WTC11 (cell line): ENCODE measurements at regions not wholly inside any gene's neighbourhood (a gene's known extent, or its start where the extent isn't known, plus 50 kb on each side); places are given as distances from the start of the nearest gene placed in this dataset.

ENCODE experiments used
- ATAC-seq: fragments of 200-7000 bp; cut with Tn5 transposase; 2 replicates; pipeline ENCODE4 v1.10.0; 2021; ENCODE audit warnings: mild to moderate bottlenecking, moderate library complexity
- CTCF ChIA-PET: fragments of 300-600 bp; sonication (Branson Sonifier 250); formaldehyde crosslinking; loops from one replicate; lab custom pipeline; 2021; ENCODE audit warnings: antibody characterized with exemption; lab: Charles Lee
- POLR2A ChIA-PET: fragments of 350-600 bp; sonication (Branson Sonifier 250); formaldehyde crosslinking; loops from one replicate; lab custom pipeline; 2021; ENCODE audit warnings: antibody characterized with exemption; lab: Charles Lee
- DNase-seq: peaks from one replicate; pipeline ENCODE4 v3.0.0; 2021; ENCODE audit warnings: low spot score
- H3K27ac Mint-ChIP-seq: 2 replicates; pipeline ENCODE4 v1.8.0; 2021; ENCODE audit warnings: mixed read lengths
- H3K27me3 Mint-ChIP-seq: 2 replicates; pipeline ENCODE4 v1.8.0; 2021; ENCODE audit warnings: low read depth, mild to moderate bottlenecking, moderate library complexity, mixed read lengths
- H3K36me3 Mint-ChIP-seq: 2 replicates; pipeline ENCODE4 v1.8.0; 2021; ENCODE audit warnings: mixed read lengths
- H3K4me1 Mint-ChIP-seq: 2 replicates; pipeline ENCODE4 v1.8.0; 2022; ENCODE audit warnings: mixed read lengths
- H3K4me3 Mint-ChIP-seq: 2 replicates; pipeline ENCODE4 v1.8.0; 2021; ENCODE audit warnings: mild to moderate bottlenecking, moderate library complexity, mixed read lengths
- H3K9me3 Mint-ChIP-seq: 2 replicates; pipeline ENCODE4 v1.8.0; 2021; ENCODE audit warnings: mixed read lengths
- ATF1 ChIP-seq: sonication (generic); formaldehyde crosslinking; IDR thresholded peaks from 2 replicates; pipeline ENCODE4 v1.8.1; 2023; ENCODE audit warnings: mild to moderate bottlenecking, moderate library complexity, missing genetic modification reagents
- E2F4 ChIP-seq: sonication (generic); formaldehyde crosslinking; IDR thresholded peaks from 2 replicates; pipeline ENCODE4 v1.8.1; 2022; ENCODE audit warnings: low read depth, mild to moderate bottlenecking, moderate library complexity, missing genetic modification reagents, borderline replicate concordance
- ESRRA ChIP-seq: sonication (generic); formaldehyde crosslinking; IDR thresholded peaks from 2 replicates; pipeline ENCODE4 v1.8.1; 2022; ENCODE audit warnings: mild to moderate bottlenecking, missing genetic modification reagents, borderline replicate concordance
- FOXP1 ChIP-seq: sonication (generic); formaldehyde crosslinking; IDR thresholded peaks from 2 replicates; pipeline ENCODE4 v1.8.0; 2022; ENCODE audit warnings: missing genetic modification reagents, mild to moderate bottlenecking, moderate library complexity, borderline replicate concordance
- FOXP4 ChIP-seq: sonication (generic); formaldehyde crosslinking; IDR thresholded peaks from 2 replicates; pipeline ENCODE4 v1.8.0; 2022; ENCODE audit warnings: mild to moderate bottlenecking, missing genetic modification reagents
- HMGXB4 ChIP-seq: sonication (generic); formaldehyde crosslinking; IDR thresholded peaks from 2 replicates; pipeline ENCODE4 v1.8.1; 2023; ENCODE audit warnings: mild to moderate bottlenecking, moderate library complexity, missing genetic modification reagents
- MAX ChIP-seq: sonication (generic); formaldehyde crosslinking; IDR thresholded peaks from 2 replicates; pipeline ENCODE4 v1.8.0; 2022; ENCODE audit warnings: mild to moderate bottlenecking, missing genetic modification reagents
- SMAD4 ChIP-seq: sonication (generic); formaldehyde crosslinking; IDR thresholded peaks from 2 replicates; pipeline ENCODE4 v1.8.0; 2022; ENCODE audit warnings: mild to moderate bottlenecking, missing genetic modification reagents
- SOX15 ChIP-seq: fragments of 250-450 bp; sonication (Bioruptor Pico); IDR thresholded peaks from 2 replicates; pipeline ENCODE4 v1.9.0; 2021; ENCODE audit warnings: mild to moderate bottlenecking
- TP53 ChIP-seq: sonication (generic); formaldehyde crosslinking; IDR thresholded peaks from 2 replicates; pipeline ENCODE4 v1.8.1; 2023; ENCODE audit warnings: mild to moderate bottlenecking, missing genetic modification reagents
- ZNF219 ChIP-seq: sonication (generic); formaldehyde crosslinking; IDR thresholded peaks from 2 replicates; pipeline ENCODE4 v1.8.0; 2023; ENCODE audit warnings: missing genetic modification reagents, mild to moderate bottlenecking, borderline replicate concordance
- ZNF532 ChIP-seq: fragments of 250-450 bp; sonication (Bioruptor Pico); IDR thresholded peaks from 2 replicates; pipeline ENCODE4 v1.9.0; 2021; ENCODE audit warnings: mild to moderate bottlenecking, borderline replicate concordance

GRCh38 chr1:2885001-2885400, 83.5 kb upstream of the TTC34 start:
- no peak for TF ChIP-seq TP53 (CRISPR knock-in tag)
- Mint-ChIP-seq H3K4me1 (no peaks in the 10 kb centered on the region), H3K36me3 (peaks cover 15% of the 10 kb centered on the region), H3K27me3 (no peaks in the 10 kb centered on the region; the same call in 1 of the 2 replicates), H3K27ac (no peak overlapping the region), H3K9me3 (no peaks in the 10 kb centered on the region), H3K4me3 (no peak overlapping the region)
- DNase-seq = no peak
- POLR2A ChIA-PET = no interaction called here
- no peak for ATAC-seq
- CTCF ChIA-PET = no interaction called here

- no peaks in the 10 kb centered on the region for H3K9me3 Mint-ChIP-seq
- TF ChIP-seq MAX (CRISPR knock-in tag) (no peak), E2F4 (no peak), ZNF219 (CRISPR knock-in tag) (no peak), ATF1 (CRISPR knock-in tag) (no peak), HMGXB4 (CRISPR knock-in tag) (no peak), ZNF532 (CRISPR knock-in tag) (no peak), SOX15 (CRISPR knock-in tag) (no peak), SMAD4 (CRISPR knock-in tag) (no peak), FOXP1 (CRISPR knock-in tag) (no peak), ESRRA (CRISPR knock-in tag) (no peak)
- TF ChIP-seq, all 79 proteins: peak for 0
- CTCF ChIA-PET = no interaction called here
- peaks cover 10% of the 10 kb centered on the region; the same call in 1 of the 2 replicates for H3K36me3 Mint-ChIP-seq
- H3K27ac Mint-ChIP-seq = no peak overlapping the region
- POLR2A ChIA-PET = no interaction called here
- no peak overlapping the region for H3K4me3 Mint-ChIP-seq
- no peaks in the 10 kb centered on the region for H3K4me1 Mint-ChIP-seq
- DNase-seq (no peak), ATAC-seq (no peak)
- no peaks in the 10 kb centered on the region; the same call in 1 of the 2 replicates for H3K27me3 Mint-ChIP-seq
Observed at GRCh38 chr1:2886631-2887030, 85.1 kb upstream of the TTC34 start.

GRCh38 chr1:2887941-2888855, 86.7 kb upstream of the TTC34 start:
- CTCF ChIA-PET = no interaction called here
- H3K9me3 Mint-ChIP-seq = peaks cover 1% of the 10 kb centered on the region; the same call in 1 of the 2 replicates
- no peaks in the 10 kb centered on the region for H3K4me1 Mint-ChIP-seq
- TF ChIP-seq FOXP4 (CRISPR knock-in tag) = no peak
- no peak overlapping the region for H3K27ac Mint-ChIP-seq
- H3K4me3 Mint-ChIP-seq = no peak overlapping the region
- H3K27me3 Mint-ChIP-seq = no peaks in the 10 kb centered on the region; the same call in 1 of the 2 replicates
- ATAC-seq (no peak), DNase-seq (no peak)
- POLR2A ChIA-PET = no interaction called here
- H3K36me3 Mint-ChIP-seq = peaks cover 14% of the 10 kb centered on the region
